Hepatic stellate cell (primary cell): ENCODE measurements at regions not wholly inside any gene's neighbourhood (a gene's known extent, or its start where the extent isn't known, plus 50 kb on each side); places are given as distances from the start of the nearest gene placed in this dataset.

Experiments
- DNase-seq: peaks from one replicate; pipeline ENCODE4 v3.0.0; 2011; ENCODE audit warnings: low spot score

GRCh38 chr2:230642966-230643365 lies 69.7 kb upstream of the CAB39 start:
- no peak for DNase-seq

DNA sequence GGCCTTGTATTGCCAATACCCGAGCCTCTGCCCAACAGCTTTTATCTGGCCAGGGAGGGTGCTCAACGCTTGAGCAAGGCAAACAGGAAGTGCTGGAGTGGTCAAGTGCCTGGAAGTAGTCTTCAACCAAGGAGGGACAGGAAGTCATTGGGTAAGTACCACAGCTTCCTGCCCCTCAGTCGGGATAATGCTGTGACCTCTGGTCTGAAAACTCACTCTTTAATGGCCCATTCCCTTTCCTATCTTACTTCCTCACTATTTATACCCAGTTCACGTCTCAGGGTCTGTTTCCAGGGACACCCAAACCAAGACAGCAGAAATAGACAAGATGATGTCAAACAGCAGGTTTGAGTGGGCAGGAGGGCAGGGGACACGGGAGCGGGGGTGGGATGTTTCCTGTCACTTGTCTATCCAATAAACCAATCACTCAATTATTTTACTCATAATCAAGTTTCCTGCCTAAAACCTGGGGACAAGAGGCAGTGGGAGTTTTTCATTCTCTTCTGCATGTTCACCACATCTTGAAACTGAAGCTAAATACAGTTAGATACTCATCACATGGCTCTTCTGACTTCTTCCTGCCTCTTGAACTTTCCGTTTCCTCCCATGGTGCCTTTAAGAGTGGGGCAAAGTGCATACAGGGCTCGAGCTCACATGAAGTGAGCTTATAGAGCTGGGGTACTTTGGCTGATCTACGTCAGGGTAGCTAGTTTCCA lies 68.9 kb upstream of the CAB39 start:
- DNase-seq = no peak

GRCh38 chr2:230644356-230644935 lies 68.2 kb upstream of the CAB39 start:
- no peak for DNase-seq

DNA sequence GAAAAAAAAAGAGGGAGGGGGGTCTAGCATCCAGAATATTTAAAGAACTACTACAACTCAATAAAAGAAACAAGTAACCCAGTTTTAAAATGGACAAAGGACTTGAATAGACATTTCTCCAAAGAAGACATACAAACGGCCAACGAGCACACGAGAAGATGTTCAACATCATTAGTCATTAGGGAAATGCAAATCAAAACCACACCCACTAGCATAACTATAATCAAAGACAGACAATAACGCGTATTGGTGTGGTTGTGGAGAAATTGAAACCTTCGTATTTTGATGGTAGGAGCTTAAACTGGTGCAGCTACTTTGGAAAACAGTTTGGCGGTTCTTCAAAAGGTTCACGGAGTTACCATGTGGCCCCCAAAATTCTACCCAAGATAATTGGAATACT lies 64.3 kb upstream of the CAB39 start:
- no peak for DNase-seq

DNA sequence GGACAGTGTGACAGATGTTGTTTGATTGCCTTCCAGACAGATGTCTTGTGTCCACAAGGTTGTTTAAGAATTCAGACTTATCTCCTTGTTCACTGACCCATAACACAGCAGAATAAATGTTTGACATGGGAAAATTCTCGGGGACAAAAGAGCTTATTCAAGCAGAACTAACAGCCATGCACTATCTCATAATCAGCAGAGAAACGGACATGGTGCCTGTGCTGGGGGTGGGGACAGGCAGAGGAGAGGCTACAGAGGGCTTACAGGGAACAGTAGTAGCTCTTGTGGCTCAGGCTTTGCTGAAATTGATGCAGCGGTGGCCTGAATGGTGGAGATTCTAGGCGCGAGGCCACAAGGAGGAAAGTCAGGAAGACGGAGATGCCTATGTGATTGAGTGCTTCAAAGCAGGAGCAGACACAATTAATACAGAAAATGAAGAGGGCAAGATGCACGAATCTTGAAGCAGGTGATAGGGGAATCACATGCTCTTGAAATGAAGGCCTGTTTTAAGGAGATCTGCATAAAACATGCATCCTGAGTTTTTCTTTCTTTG lies 62.0 kb upstream of the CAB39 start:
- DNase-seq = no peak

DNA sequence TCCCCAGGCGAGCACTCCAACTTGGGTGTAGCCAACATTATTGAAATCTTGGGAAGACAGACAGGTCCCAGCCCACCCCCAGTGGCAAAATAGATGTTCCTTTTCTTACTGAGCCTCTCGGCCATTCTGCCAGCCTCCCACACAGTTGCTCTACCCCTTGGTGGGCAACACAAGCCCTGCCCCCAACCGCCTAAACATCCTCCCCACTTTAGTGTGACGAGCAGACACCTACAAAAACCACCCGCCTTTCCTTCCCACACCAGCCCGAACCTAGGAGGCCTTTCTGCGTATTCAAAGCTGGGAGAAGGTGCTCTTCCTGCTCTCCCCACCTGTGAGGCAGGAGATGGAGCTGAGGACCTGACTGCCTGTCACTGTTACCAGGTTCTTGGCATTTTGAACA lies 58.6 kb upstream of the CAB39 start:
- DNase-seq = no peak

DNA sequence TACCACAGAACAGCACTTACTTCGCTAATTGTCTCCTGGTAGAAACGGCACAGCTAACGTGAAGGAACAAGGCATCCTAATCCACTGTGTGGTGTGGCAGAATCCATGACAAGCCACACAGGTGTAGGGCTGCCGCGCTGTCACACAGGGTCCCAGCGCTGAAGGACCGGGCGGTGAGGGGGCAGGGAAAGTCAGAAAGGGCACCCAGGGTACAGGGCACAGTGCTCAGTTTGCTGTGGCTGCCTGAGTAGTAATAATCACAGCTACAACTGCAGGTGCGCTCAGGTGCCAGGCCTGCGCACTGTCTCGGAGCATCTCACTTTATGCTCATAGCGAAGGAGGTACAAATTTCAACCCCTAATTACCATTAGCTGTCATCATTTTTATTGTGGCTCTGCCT lies 55.2 kb upstream of the CAB39 start:
- no peak for DNase-seq

DNA sequence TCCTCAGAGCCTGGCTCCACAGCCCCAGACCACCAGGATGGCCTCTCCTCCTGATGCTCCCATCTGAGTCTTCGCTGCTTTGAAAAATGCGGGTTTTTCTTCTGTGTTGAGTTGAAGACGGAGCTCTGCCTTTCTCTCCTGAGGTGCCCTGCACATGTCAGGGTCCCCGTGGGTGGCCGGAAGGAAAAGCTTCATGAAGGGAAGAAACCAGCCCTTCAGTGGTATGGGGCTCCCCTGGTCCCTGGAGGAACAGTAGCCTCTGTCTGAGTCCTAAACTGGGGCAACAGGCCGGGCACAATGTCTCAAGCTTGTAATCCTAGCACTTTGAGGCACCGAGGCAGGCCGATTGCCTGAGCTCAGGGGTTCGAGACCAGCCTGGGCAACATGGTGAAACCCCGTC lies 54.7 kb upstream of the CAB39 start:
- DNase-seq = no peak

DNA sequence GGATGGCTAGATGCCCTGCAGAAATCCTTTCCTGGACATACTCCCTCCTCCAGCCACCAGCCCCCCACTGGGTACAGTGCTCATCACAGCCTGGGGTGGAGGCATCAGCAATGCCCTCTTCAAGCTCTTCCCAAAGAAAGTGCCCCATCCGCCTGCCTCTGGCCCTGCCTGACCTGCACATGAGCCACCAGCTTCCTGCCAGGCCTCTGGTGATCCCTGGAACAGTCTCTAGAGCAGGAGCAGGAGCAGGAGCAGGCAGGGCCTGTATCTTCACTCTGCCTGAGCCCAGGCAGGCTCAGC lies 54.1 kb upstream of the CAB39 start:
- DNase-seq = no peak

GRCh38 chr2:230658877-230659652 lies 53.6 kb upstream of the CAB39 start:
- DNase-seq = no peak

DNA sequence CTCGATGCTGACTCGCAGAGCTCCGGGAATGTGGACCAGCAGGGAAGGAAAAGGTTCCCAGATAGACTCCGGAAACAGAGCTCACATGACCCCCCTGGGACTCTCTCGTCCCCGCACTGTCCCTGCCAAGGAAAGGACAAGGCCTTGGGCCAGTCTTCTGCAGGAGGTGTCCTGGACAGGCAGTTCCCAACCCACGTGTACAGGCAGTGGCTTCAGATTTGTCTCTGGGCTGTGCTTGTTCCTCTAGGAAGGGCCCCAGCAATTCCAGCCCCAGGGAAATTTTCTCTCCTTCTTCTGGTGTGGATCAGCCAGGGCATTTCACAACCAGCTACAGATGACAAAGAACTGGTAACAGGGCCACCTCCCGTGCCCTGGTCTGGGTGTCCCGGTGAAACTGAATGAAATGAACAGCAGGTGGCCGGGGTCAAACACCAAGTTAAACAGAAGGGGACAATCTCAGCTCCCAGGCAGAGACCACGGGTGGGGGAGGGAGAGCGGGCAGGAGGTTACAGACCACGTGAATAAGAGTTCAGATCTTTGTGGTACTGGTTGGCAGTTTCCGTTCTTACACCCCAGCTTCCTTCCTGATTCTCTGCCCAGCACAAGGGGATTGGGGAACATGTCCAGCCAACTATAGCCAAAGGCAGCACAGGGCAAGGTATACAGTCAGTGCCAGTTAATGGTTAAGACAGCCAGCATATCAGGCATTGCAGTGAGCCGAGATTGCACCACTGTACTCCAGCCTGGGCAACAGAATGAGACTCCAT lies 52.2 kb upstream of the CAB39 start:
- no peak for DNase-seq

- DNase-seq = no peak
Measured at GRCh38 chr2:230661072-230661957, 51.3 kb upstream of the CAB39 start.
